GM23338 (cell line): ENCODE measurements at regions not wholly inside any gene's neighbourhood (a gene's known extent, or its start where the extent isn't known, plus 50 kb on each side); places are given as distances from the start of the nearest gene placed in this dataset.

Experiments
- ATAC-seq: fragments of 200-7000 bp; cut with Tn5 transposase; 3 replicates; pipeline ENCODE4 v1.9.1; 2020
- DNase-seq: peaks from one replicate; pipeline ENCODE4 v3.0.0-alpha.2; 2015; ENCODE audit warnings: low spot score
- H2AFZ ChIP-seq: fragments of 200-600 bp; sonication (generic); 2 replicates; pipeline ENCODE4 v1.8.0; 2016; ENCODE audit warnings: antibody characterized with exemption, mild to moderate bottlenecking, moderate library complexity
- H3F3A ChIP-seq: fragments of 200-600 bp; sonication (generic); replicated peaks from 2 replicates; pipeline ENCODE4 v1.8.0; 2017; ENCODE audit warnings: antibody characterized with exemption, mixed run types, low read depth
- H3K27ac ChIP-seq: fragments of 200-600 bp; sonication (generic); 2 replicates; pipeline ENCODE4 v1.6.1; 2016; ENCODE audit warnings: low read depth
- H3K27me3 ChIP-seq: fragments of 200-600 bp; sonication (generic); 2 replicates; pipeline ENCODE4 v1.8.0; 2016; ENCODE audit warnings: mild to moderate bottlenecking, mixed run types, moderate library complexity; ENCODE audit not compliant: insufficient read depth
- H3K36me3 ChIP-seq: fragments of 200-600 bp; sonication (generic); 2 replicates; pipeline ENCODE4 v1.8.0; 2016; ENCODE audit warnings: mild to moderate bottlenecking; ENCODE audit not compliant: insufficient read depth
- H3K4me1 ChIP-seq: fragments of 200-600 bp; sonication (generic); 2 replicates; pipeline ENCODE4 v1.8.0; 2016; ENCODE audit warnings: mild to moderate bottlenecking, moderate library complexity; ENCODE audit not compliant: insufficient read depth
- H3K4me2 ChIP-seq: fragments of 200-600 bp; sonication (generic); 2 replicates; pipeline ENCODE4 v1.7.1; 2017; ENCODE audit warnings: mixed run types
- H3K4me3 ChIP-seq: fragments of 200-600 bp; sonication (generic); 2 replicates; pipeline ENCODE4 v1.6.1; 2016; ENCODE audit warnings: mixed run types
- H3K79me2 ChIP-seq: fragments of 200-600 bp; sonication (generic); replicated peaks from 2 replicates; pipeline ENCODE4 v1.8.0; 2017; ENCODE audit warnings: mild to moderate bottlenecking; ENCODE audit not compliant: insufficient read depth
- H3K9me2 ChIP-seq: fragments of 200-600 bp; sonication (generic); 2 replicates; pipeline ENCODE4 v1.8.0; 2017; ENCODE audit not compliant: insufficient read depth
- H4K20me1 ChIP-seq: fragments of 200-600 bp; sonication (generic); replicated peaks from 2 replicates; pipeline ENCODE4 v1.8.0; 2017; ENCODE audit warnings: mild to moderate bottlenecking; ENCODE audit not compliant: insufficient read depth
- H3K27ac Mint-ChIP-seq: 2 replicates; pipeline ENCODE4 v1.8.0; 2020; ENCODE audit warnings: inconsistent platforms, mild to moderate bottlenecking, moderate library complexity, mixed read lengths
- H3K27me3 Mint-ChIP-seq: 3 replicates; pipeline ENCODE4 v1.8.0; 2022; ENCODE audit warnings: low read depth, mild to moderate bottlenecking, moderate library complexity, mixed read lengths, inconsistent platforms; ENCODE audit not compliant: insufficient read depth, poor library complexity
- H3K36me3 Mint-ChIP-seq: 3 replicates; pipeline ENCODE4 v1.8.0; 2021; ENCODE audit warnings: low read depth, mild to moderate bottlenecking, inconsistent platforms, moderate library complexity, mixed read lengths
- H3K4me1 Mint-ChIP-seq: 3 replicates; pipeline ENCODE4 v1.8.0; 2020; ENCODE audit warnings: mild to moderate bottlenecking, inconsistent platforms, mixed read lengths
- H3K4me3 Mint-ChIP-seq: 3 replicates; pipeline ENCODE4 v1.8.0; 2021; ENCODE audit warnings: moderate library complexity, mild to moderate bottlenecking, inconsistent platforms, mixed read lengths
- H3K9me3 Mint-ChIP-seq: 3 replicates; pipeline ENCODE4 v1.8.0; 2020; ENCODE audit warnings: moderate library complexity, mild to moderate bottlenecking, inconsistent platforms, mixed read lengths
- CREB1 ChIP-seq: fragments of 250-450 bp; sonication (Bioruptor Pico); IDR thresholded peaks from 2 replicates; pipeline ENCODE4 v1.5.0; 2020; ENCODE audit warnings: low read depth, mild to moderate bottlenecking, moderate library complexity
- EZH2 ChIP-seq: fragments of 200-600 bp; sonication (generic); IDR thresholded peaks from one replicate; pipeline ENCODE4 v1.8.0; 2017; ENCODE audit warnings: antibody characterized with exemption, mild to moderate bottlenecking, low read depth; ENCODE audit not compliant: unreplicated experiment
- EZH2phosphoT487 ChIP-seq: fragments of 200-600 bp; sonication (generic); IDR thresholded peaks from one replicate; pipeline ENCODE4 v1.8.1; 2018; ENCODE audit warnings: antibody characterized with exemption; ENCODE audit not compliant: unreplicated experiment
- JUNB ChIP-seq: IDR thresholded peaks from one replicate; pipeline ENCODE4 v1.6.1; 2016; ENCODE audit warnings: antibody characterized with exemption; ENCODE audit not compliant: unreplicated experiment
- NANOG ChIP-seq: IDR thresholded peaks from 2 replicates; pipeline ENCODE4 v1.6.1; 2016; ENCODE audit warnings: antibody characterized with exemption, borderline replicate concordance
- POLR2AphosphoS5 ChIP-seq: IDR thresholded peaks from 2 replicates; pipeline ENCODE4 v1.6.1; 2016; ENCODE audit warnings: antibody characterized with exemption, low read depth
- STAT1 ChIP-seq: IDR thresholded peaks from one replicate; pipeline ENCODE4 v1.6.1; 2016; ENCODE audit warnings: antibody characterized with exemption; ENCODE audit not compliant: unreplicated experiment
- ZNF114 ChIP-seq: fragments of 250-450 bp; sonication (Bioruptor Pico); IDR thresholded peaks from 2 replicates; pipeline ENCODE4 v1.5.0; 2020; ENCODE audit warnings: mild to moderate bottlenecking, moderate library complexity
- ZNF331 ChIP-seq: fragments of 250-450 bp; sonication (Bioruptor Pico); IDR thresholded peaks from 2 replicates; pipeline ENCODE4 v1.5.0; 2020; ENCODE audit warnings: low read depth, mild to moderate bottlenecking, moderate library complexity
- TF ChIP-seq, protein P1 (sequence below), 2 experiments: fragments of 200-600 bp in 1 of 2; sonication (generic) in 1 of 2; conservative IDR thresholded peaks; 2 replicates each; pipeline versions ENCODE4 v1.5.1 to v1.6.1; 2016 to 2017; ENCODE audit warnings: antibody characterized with exemption in 2 of 2, low read depth in 2 of 2, mild to moderate bottlenecking in 2 of 2, moderate library complexity in 1 of 2
- TF ChIP-seq, protein P2 (sequence below): IDR thresholded peaks from 2 replicates; pipeline ENCODE4 v1.6.1; 2016; ENCODE audit warnings: antibody characterized with exemption
- TF ChIP-seq, protein P3 (sequence below): IDR thresholded peaks from one replicate; pipeline ENCODE4 v1.6.1; 2018; ENCODE audit warnings: antibody characterized with exemption; ENCODE audit not compliant: unreplicated experiment
- TF ChIP-seq, protein P4 (sequence below): fragments of 250-450 bp; sonication (Bioruptor Pico); IDR thresholded peaks from 2 replicates; pipeline ENCODE4 v1.5.0; 2020; ENCODE audit warnings: mild to moderate bottlenecking, moderate library complexity

DNA sequence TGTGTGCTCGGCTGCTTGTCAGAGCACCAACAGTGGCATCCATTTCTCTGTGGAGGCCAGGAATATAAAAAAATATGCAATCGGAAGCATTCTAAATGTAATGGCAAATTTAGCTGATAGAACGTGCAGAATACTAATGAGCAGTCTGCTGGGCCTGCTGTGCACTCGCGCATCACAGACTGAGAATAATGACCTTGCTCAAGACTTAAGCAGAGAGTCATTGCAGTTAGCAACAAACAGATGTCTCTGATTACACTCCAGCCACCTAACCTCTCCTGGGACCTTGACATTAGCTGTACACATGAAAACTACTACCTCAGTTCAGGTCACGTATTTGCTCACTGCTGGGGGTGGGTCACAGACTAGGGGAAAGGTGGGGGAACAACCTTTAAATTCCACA lies 269.2 kb upstream of the DAAM1 start:
- Histone ChIP-seq H3K4me3 (no peak overlapping the region), H3K27me3 (no peaks in the 10 kb centered on the region), H3K9me2 (peaks cover 2% of the 10 kb centered on the region; the same call in 1 of the 2 replicates), H3K36me3 (no peaks in the 10 kb centered on the region), H2AFZ (no peak overlapping the region), H4K20me1 (no peaks in the 10 kb centered on the region), H3K4me1 (no peaks in the 10 kb centered on the region; the same call in 1 of the 2 replicates), H3K4me2 (no peak overlapping the region), H3K27ac (no peak overlapping the region), H3F3A (no peaks in the 10 kb centered on the region), H3K79me2 (no peaks in the 10 kb centered on the region)
- ATAC-seq, result no peak
- H3K9me3 Mint-ChIP-seq, result no peaks in the 10 kb centered on the region
- peaks cover 1% of the 10 kb centered on the region for H3K27me3 Mint-ChIP-seq
- DNase-seq, result no peak
- no peaks in the 10 kb centered on the region for H3K36me3 Mint-ChIP-seq
- TF ChIP-seq, protein P1, sequence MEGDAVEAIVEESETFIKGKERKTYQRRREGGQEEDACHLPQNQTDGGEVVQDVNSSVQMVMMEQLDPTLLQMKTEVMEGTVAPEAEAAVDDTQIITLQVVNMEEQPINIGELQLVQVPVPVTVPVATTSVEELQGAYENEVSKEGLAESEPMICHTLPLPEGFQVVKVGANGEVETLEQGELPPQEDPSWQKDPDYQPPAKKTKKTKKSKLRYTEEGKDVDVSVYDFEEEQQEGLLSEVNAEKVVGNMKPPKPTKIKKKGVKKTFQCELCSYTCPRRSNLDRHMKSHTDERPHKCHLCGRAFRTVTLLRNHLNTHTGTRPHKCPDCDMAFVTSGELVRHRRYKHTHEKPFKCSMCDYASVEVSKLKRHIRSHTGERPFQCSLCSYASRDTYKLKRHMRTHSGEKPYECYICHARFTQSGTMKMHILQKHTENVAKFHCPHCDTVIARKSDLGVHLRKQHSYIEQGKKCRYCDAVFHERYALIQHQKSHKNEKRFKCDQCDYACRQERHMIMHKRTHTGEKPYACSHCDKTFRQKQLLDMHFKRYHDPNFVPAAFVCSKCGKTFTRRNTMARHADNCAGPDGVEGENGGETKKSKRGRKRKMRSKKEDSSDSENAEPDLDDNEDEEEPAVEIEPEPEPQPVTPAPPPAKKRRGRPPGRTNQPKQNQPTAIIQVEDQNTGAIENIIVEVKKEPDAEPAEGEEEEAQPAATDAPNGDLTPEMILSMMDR (conservative IDR thresholded peaks at IDR 0.05; ENCODE audit: low read depth in 2 of 2), result no peak
- TF ChIP-seq EZH2 (no peak), POLR2AphosphoS5 (no peak), NANOG (no peak), ZNF331 (CRISPR knock-in tag) (no peak), EZH2phosphoT487 (no peak), JUNB (no peak), STAT1 (no peak), ZNF114 (CRISPR knock-in tag) (no peak), CREB1 (CRISPR knock-in tag) (no peak)
- TF ChIP-seq, protein P2, sequence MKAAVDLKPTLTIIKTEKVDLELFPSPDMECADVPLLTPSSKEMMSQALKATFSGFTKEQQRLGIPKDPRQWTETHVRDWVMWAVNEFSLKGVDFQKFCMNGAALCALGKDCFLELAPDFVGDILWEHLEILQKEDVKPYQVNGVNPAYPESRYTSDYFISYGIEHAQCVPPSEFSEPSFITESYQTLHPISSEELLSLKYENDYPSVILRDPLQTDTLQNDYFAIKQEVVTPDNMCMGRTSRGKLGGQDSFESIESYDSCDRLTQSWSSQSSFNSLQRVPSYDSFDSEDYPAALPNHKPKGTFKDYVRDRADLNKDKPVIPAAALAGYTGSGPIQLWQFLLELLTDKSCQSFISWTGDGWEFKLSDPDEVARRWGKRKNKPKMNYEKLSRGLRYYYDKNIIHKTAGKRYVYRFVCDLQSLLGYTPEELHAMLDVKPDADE, result no peak
- TF ChIP-seq, protein P3, sequence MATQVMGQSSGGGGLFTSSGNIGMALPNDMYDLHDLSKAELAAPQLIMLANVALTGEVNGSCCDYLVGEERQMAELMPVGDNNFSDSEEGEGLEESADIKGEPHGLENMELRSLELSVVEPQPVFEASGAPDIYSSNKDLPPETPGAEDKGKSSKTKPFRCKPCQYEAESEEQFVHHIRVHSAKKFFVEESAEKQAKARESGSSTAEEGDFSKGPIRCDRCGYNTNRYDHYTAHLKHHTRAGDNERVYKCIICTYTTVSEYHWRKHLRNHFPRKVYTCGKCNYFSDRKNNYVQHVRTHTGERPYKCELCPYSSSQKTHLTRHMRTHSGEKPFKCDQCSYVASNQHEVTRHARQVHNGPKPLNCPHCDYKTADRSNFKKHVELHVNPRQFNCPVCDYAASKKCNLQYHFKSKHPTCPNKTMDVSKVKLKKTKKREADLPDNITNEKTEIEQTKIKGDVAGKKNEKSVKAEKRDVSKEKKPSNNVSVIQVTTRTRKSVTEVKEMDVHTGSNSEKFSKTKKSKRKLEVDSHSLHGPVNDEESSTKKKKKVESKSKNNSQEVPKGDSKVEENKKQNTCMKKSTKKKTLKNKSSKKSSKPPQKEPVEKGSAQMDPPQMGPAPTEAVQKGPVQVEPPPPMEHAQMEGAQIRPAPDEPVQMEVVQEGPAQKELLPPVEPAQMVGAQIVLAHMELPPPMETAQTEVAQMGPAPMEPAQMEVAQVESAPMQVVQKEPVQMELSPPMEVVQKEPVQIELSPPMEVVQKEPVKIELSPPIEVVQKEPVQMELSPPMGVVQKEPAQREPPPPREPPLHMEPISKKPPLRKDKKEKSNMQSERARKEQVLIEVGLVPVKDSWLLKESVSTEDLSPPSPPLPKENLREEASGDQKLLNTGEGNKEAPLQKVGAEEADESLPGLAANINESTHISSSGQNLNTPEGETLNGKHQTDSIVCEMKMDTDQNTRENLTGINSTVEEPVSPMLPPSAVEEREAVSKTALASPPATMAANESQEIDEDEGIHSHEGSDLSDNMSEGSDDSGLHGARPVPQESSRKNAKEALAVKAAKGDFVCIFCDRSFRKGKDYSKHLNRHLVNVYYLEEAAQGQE, result no peak
- TF ChIP-seq, protein P4, sequence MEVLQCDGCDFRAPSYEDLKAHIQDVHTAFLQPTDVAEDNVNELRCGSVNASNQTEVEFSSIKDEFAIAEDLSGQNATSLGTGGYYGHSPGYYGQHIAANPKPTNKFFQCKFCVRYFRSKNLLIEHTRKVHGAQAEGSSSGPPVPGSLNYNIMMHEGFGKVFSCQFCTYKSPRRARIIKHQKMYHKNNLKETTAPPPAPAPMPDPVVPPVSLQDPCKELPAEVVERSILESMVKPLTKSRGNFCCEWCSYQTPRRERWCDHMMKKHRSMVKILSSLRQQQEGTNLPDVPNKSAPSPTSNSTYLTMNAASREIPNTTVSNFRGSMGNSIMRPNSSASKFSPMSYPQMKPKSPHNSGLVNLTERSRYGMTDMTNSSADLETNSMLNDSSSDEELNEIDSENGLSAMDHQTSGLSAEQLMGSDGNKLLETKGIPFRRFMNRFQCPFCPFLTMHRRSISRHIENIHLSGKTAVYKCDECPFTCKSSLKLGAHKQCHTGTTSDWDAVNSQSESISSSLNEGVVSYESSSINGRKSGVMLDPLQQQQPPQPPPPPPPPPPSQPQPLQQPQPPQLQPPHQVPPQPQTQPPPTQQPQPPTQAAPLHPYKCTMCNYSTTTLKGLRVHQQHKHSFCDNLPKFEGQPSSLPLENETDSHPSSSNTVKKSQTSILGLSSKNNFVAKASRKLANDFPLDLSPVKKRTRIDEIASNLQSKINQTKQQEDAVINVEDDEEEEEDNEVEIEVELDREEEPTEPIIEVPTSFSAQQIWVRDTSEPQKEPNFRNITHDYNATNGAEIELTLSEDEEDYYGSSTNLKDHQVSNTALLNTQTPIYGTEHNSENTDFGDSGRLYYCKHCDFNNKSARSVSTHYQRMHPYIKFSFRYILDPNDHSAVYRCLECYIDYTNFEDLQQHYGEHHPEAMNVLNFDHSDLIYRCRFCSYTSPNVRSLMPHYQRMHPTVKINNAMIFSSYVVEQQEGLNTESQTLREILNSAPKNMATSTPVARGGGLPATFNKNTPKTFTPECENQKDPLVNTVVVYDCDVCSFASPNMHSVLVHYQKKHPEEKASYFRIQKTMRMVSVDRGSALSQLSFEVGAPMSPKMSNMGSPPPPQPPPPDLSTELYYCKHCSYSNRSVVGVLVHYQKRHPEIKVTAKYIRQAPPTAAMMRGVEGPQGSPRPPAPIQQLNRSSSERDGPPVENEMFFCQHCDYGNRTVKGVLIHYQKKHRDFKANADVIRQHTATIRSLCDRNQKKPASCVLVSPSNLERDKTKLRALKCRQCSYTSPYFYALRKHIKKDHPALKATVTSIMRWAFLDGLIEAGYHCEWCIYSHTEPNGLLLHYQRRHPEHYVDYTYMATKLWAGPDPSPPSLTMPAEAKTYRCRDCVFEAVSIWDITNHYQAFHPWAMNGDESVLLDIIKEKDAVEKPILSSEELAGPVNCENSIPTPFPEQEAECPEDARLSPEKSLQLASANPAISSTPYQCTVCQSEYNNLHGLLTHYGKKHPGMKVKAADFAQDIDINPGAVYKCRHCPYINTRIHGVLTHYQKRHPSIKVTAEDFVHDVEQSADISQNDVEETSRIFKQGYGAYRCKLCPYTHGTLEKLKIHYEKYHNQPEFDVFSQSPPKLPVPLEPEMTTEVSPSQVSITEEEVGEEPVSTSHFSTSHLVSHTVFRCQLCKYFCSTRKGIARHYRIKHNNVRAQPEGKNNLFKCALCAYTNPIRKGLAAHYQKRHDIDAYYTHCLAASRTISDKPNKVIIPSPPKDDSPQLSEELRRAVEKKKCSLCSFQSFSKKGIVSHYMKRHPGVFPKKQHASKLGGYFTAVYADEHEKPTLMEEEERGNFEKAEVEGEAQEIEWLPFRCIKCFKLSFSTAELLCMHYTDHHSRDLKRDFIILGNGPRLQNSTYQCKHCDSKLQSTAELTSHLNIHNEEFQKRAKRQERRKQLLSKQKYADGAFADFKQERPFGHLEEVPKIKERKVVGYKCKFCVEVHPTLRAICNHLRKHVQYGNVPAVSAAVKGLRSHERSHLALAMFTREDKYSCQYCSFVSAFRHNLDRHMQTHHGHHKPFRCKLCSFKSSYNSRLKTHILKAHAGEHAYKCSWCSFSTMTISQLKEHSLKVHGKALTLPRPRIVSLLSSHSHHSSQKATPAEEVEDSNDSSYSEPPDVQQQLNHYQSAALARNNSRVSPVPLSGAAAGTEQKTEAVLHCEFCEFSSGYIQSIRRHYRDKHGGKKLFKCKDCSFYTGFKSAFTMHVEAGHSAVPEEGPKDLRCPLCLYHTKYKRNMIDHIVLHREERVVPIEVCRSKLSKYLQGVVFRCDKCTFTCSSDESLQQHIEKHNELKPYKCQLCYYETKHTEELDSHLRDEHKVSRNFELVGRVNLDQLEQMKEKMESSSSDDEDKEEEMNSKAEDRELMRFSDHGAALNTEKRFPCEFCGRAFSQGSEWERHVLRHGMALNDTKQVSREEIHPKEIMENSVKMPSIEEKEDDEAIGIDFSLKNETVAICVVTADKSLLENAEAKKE (CRISPR knock-in tag), result no peak
- no peak overlapping the region for H3K4me3 Mint-ChIP-seq
- H3K4me1 Mint-ChIP-seq, result peaks cover 12% of the 10 kb centered on the region
- no peak overlapping the region for H3K27ac Mint-ChIP-seq
